DMS153 treated with DMSO at 0.1 percent for 48 hours (cell line): ENCODE measurements at regions not wholly inside any gene's neighbourhood (a gene's known extent, or its start where the extent isn't known, plus 50 kb on each side); places are given as distances from the start of the nearest gene placed in this dataset.

ENCODE experiments used
- DNase-seq: peaks from one replicate; lab custom pipeline; 2025; ENCODE audit not compliant: unreplicated experiment; lab: John Stamatoyannopoulos, UW

GRCh38 chr14:61226015-61226654 is 55.0 kb downstream of the TMEM30B start:
- no peak for DNase-seq

DNA sequence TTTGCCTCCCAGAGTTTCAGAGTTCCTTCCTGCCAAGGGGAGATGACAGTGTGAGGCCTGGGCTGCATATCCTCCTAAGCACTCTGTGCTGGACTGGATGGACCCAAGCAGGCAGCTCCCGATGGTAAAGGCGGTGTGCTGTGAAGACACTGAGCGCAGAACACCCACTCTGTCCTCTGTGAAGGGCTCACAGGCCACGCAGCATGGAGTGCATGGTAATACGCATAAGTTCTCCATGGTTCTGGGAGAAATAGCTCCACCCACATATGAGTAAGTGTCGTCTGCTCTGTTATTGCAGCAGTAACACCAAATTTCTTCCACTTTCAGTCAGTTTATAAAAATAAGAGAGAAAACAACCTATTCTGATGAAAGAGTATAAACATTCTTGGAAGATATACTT is 55.8 kb downstream of the TMEM30B start:
- no peak for DNase-seq

GRCh38 chr14:61223552-61223951 is 57.6 kb downstream of the TMEM30B start:
- DNase-seq = no peak

- DNase-seq = no peak
Observed at GRCh38 chr14:61222388-61222787, 58.8 kb downstream of the TMEM30B start.

DNA sequence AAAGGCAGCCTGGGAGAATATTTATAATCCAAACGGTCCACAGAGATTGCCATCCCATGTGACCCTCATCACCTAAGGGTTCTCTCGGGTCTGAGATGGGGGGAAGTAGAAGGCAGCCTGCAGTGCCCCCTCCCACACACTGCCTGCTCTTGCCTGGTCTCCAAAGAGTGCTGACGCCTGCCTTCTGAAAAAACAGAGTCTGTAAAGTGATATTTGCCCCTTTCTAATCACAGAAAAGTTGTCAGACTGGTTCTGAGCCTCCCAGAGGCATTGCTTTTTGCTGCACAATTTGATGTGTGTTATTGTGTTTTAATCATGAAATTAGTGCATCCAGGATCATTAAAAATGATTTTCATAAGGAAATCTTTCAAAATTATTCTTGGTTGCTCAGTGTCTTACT is 59.2 kb downstream of the TMEM30B start:
- DNase-seq = peak; percentile 22

DNA sequence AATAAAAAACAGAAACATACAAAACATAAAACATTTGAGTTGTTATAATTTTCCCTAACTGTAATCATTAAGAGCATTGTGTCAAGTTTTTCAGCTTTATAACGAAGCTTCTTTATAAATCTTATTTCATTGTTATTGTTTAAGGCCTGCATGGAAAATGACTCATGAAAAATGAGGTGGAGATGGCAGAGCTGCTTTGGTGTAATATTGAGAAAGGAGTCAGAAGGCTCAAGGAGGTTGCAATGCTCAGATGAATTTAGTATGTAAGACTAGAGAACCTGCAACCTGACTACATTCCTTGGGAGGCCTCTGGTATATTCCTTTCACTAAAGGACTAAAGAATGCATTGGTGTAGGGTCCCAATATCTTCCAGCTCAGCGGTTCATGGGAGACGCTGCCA is 61.5 kb downstream of the TMEM30B start:
- no peak for DNase-seq

DNA sequence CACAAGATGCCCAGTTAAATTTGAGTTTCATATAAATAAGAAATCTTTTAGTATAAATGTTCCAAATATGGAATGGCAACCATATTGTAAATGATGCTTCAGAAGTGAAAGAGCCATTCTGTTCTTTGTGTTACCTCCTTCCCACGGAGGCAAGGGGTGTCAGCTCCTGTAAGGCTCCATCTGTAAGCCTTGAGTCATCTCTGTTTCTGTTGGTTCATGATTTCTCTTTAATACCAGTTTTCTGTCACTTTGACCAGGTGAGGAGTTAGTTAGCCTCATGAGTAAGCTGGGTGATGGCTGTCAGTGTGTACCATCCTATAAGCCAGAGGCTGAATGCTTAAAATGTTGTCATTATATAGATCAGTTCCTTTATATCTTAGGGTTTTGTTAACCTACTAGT is 61.9 kb downstream of the TMEM30B start:
- DNase-seq = no peak

GRCh38 chr14:61218767-61219166 is 62.4 kb downstream of the TMEM30B start:
- DNase-seq = no peak

DNA sequence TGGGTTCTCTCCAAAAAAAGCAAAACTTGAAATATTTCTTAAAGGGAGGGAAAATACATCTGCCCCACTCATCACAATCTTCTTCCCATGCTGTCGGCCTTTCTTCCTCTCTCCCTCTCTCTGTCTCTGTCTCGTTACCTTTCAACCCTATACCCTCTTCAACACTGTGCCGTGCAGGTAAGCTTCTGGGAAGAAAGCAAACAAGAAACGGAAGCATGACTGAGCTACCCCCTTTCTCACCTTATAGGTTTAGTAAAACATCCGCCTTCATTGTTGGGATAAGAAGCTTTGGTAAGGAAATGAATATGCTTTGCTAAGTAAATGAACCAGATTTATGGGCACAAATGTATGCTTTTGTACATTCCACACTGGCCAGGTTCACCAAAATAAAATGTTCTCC is 63.0 kb downstream of the TMEM30B start:
- no peak for DNase-seq

- no peak for DNase-seq
Observed at GRCh38 chr14:61217516-61217915, 63.6 kb downstream of the TMEM30B start.

DNA sequence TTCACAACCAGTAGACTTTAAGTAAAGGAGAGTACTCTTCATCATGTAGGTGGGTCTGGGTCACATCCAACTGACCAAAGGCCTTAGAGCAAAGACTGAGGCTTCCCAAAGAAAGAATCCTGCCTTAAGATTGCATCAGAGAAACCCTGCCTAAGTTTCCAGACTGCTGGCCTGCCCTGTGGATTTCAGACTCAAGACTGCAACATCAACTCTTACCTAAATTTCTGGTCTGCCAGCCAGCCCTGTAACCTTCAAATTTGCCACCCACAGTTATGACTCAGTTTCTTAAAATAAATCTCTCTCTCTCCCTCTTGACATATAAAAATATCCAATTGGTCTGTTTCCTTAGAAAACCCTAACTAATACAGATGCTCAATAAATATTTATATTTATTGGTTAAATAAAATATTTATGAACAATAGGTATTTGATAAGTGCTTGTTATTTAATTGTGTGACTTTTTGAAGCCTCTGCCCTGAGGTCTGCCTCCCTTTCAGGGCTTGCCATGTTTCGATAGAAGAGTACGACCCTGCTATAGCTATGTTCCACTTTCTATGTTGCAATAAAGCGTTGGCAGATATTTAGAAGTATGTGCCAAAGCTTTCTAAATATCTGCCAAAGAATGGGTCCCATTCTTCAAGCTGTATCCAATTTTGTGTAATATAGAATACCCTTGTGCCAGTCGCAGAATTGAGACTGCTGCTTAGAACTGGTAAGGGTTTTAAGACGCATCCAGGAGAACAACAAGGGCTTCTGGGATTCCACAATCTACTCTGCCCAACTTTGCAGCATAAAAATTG is 65.7 kb downstream of the TMEM30B start:
- DNase-seq = no peak

- no peak for DNase-seq
Observed at GRCh38 chr14:61213920-61214319, 67.2 kb downstream of the TMEM30B start.

- DNase-seq = no peak
Observed at GRCh38 chr14:61213191-61213621, 67.9 kb downstream of the TMEM30B start.

GRCh38 chr14:61212546-61212945 is 68.6 kb downstream of the TMEM30B start:
- no peak for DNase-seq

GRCh38 chr14:61211476-61212255 is 69.5 kb downstream of the TMEM30B start:
- DNase-seq = peak; percentile 67

GRCh38 chr14:61203081-61203753 is 77.9 kb downstream of the TMEM30B start:
- no peak for DNase-seq

DNA sequence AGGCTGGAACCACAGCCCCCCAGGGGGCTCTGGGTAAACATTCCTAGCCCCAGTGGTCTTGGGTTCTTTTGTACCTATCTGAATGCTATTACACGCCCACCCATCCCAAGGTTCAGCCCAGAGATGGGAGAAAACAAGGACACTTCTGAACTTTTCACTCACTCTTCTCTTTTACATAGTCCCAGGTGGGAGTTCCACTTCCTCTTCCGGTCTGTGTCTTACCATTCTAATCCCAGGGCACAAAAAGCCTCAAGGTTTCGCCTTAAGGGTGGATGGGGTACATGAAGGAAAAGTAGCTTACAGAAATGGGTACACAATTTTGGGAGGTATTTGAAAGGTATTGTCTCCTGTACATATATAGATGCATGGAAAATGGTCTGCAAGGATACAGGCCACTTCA is 79.0 kb downstream of the TMEM30B start:
- DNase-seq = no peak

DNA sequence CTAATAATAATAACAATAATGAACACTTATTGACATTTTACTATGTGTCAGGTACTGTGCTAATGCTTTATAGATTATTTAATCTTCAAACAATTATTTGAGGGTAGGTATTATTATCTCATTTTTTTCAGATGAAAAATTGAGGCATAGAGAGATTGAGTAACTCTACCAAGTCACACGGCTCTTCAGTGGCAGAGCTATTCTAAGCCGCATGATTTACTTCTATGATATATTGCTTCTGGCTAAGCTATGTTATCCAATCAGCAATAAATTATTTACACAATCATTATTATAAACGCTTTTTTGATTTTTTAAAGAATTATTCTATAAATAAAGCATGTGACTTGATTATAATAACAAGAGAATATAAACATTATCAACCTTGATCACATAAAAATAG is 80.0 kb downstream of the TMEM30B start:
- no peak for DNase-seq

GRCh38 chr14:61197416-61197815 is 83.7 kb downstream of the TMEM30B start:
- DNase-seq = no peak

- no peak for DNase-seq
Observed at GRCh38 chr14:61196792-61197191, 84.3 kb downstream of the TMEM30B start.

- DNase-seq = no peak
Observed at GRCh38 chr14:61196034-61196433, 85.1 kb downstream of the TMEM30B start.
